ENCODE measurements at regions not wholly inside any gene's neighbourhood (a gene's known extent, or its start where the extent isn't known, plus 50 kb on each side); places are given as distances from the start of the nearest gene placed in this dataset.

GRCh38 chr5:53233645-53234405 lies 124.3 kb upstream of the MOCS2 start:
- intact Hi-C loops (cut with DNase I) = no loop called here
- no peak overlapping the region for H3K27ac ChIP-seq
- 45 to 92% methylated on average over 2 of the region's 2 CpGs for WGBS, 2 donors
- H3K9me3 ChIP-seq = no peaks in the 10 kb centered on the region
- TF ChIP-seq POLR2A (IDR thresholded peaks at IDR 0.05) (no peak), CTCF (IDR thresholded peaks at IDR 0.05) (no peak)
- H3K36me3 ChIP-seq = no peaks in the 10 kb centered on the region
- no peaks in the 10 kb centered on the region for H3K27me3 ChIP-seq
- no peaks in the 10 kb centered on the region for H3K4me1 ChIP-seq
- DNase-seq = no peak
- no peak overlapping the region for H3K4me3 ChIP-seq (replicated peaks in 1 of 3)

DNA sequence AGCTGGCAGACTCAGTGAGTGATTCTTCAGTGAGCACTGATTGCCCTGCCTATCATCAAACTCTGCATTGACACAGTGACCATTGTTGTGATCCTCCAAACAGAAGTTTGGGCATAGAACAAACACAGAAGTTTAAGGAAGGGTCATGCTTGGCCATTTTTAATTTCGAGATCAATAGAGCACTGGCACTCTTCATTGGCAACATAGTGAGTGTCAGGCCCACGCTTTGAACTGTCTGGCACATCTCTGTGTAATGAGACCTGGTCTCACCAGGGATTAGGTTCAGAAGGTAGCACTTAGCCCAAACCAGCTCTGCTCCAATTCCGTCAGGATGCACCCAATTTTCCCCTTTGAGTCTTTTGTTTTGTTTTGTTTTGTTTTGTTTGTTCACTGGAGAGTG lies 127.1 kb upstream of the MOCS2 start:
- TF ChIP-seq POLR2A (IDR thresholded peaks at IDR 0.05) = no peak
- no peak for TF ChIP-seq CTCF (IDR thresholded peaks at IDR 0.05)
- intact Hi-C loops (cut with DNase I) = no loop called here
- Histone ChIP-seq H3K27ac (no peak overlapping the region), H3K4me1 (no peaks in the 10 kb centered on the region), H3K36me3 (no peaks in the 10 kb centered on the region), H3K4me3 (replicated peaks in 1 of 3) (no peak overlapping the region), H3K9me3 (no peaks in the 10 kb centered on the region), H3K27me3 (no peaks in the 10 kb centered on the region)
- no peak for DNase-seq
- 78 to 83% methylated on average over 3 of the region's 3 CpGs for WGBS, 2 donors

DNA sequence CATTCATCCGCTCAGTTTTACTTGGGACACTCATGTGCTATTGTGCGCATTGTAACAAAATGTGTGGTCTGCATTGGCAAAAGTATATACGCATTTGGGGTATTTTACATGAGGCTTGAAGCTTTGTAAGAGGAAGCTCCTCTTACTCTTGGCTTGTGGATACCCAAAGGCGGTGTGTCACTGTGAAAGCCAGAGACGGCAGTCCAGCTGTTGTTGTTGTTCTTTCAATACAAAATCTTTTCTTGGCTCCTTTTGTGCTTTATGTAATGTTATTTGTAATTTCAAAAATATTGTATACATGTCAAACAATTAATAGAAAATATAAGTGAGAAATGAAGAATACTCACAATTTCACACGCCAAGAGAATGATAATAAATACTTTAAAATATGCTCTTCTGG lies 128.3 kb upstream of the MOCS2 start:
- 43 to 90% methylated on average over 6 of the region's 6 CpGs for WGBS, 2 donors
- DNase-seq = no peak

GRCh38 chr5:53239301-53239990 lies 129.9 kb upstream of the MOCS2 start:
- H3K9me3 ChIP-seq = no peaks in the 10 kb centered on the region
- no peaks in the 10 kb centered on the region for H3K27me3 ChIP-seq
- H3K36me3 ChIP-seq = no peaks in the 10 kb centered on the region
- no peak overlapping the region for H3K27ac ChIP-seq
- DNase-seq = no peak
- TF ChIP-seq CTCF (IDR thresholded peaks at IDR 0.05) = no peak
- no peak for TF ChIP-seq POLR2A (IDR thresholded peaks at IDR 0.05)
- no peaks in the 10 kb centered on the region for H3K4me1 ChIP-seq
- intact Hi-C loops (cut with DNase I) = no loop called here
- WGBS, 2 donors = 92 to 93% methylated on average over 2 of the region's 2 CpGs
- H3K4me3 ChIP-seq (replicated peaks in 1 of 3) = no peak overlapping the region

More for the DNA sequence above, 128.3 kb upstream of the MOCS2 start:
- intact Hi-C loops (cut with DNase I) = no loop called here
- no peak overlapping the region for H3K4me3 ChIP-seq (replicated peaks in 1 of 3)
- no peaks in the 10 kb centered on the region for H3K36me3 ChIP-seq
- H3K4me1 ChIP-seq = no peaks in the 10 kb centered on the region
- H3K27me3 ChIP-seq = no peaks in the 10 kb centered on the region
- no peak overlapping the region for H3K27ac ChIP-seq
- no peaks in the 10 kb centered on the region for H3K9me3 ChIP-seq
- no peak for TF ChIP-seq POLR2A (IDR thresholded peaks at IDR 0.05)
- no peak for TF ChIP-seq CTCF (IDR thresholded peaks at IDR 0.05)

DNA sequence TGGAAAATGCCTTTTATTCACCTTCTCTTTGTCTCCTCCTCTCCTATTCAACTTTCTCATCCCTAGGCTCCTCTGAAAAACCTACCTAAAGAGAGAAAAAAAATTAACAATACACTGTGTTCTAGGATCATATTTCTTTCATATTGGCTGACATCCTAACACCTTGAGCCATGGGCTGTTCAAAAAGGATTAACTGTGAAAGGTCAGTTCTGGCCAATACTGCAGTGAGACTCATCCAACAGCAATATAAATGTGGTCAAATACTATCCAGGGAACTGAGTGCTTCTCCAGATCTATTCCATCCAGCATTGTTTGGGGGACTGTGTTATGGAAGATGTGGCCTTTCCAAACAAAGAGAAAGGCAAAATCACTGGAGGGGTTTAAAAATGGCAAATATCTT lies 131.1 kb upstream of the MOCS2 start:
- intact Hi-C loops (cut with DNase I) = no loop called here
- no peak overlapping the region for H3K27ac ChIP-seq
- H3K4me3 ChIP-seq (replicated peaks in 1 of 3) = no peak overlapping the region
- H3K27me3 ChIP-seq = no peaks in the 10 kb centered on the region
- no peaks in the 10 kb centered on the region for H3K4me1 ChIP-seq
- H3K9me3 ChIP-seq = no peaks in the 10 kb centered on the region
- no peak for DNase-seq
- no peaks in the 10 kb centered on the region for H3K36me3 ChIP-seq
- no peak for TF ChIP-seq POLR2A (IDR thresholded peaks at IDR 0.05)
- TF ChIP-seq CTCF (IDR thresholded peaks at IDR 0.05) = no peak
